ENCODE measurements at regions not wholly inside any gene's neighbourhood (a gene's known extent, or its start where the extent isn't known, plus 50 kb on each side); places are given as distances from the start of the nearest gene placed in this dataset.
"Not testable (repeated sequence)": the region's sequence is repeated elsewhere in the genome, so short reads cannot be mapped to it uniquely, and the experiment has no call there.

DNA sequence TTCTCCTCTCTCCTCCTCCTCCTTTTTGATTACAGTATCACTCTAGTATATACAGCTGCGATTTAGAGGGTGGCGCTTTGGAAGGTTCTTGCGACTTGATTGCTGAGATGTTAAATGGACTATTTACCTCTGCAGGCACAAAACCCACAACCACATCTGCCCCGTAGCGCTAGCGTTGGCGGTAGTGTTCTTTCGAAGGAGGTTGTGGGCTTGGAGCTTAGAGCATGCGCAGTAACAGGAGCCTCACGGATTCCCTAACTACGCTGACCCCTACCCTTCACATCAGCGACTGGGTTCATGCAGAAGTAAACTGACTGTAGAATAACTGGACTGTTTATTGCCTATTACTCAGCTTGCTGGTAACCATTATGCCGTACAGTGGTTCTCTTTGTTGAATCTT, 58.0 kb downstream of the CGGBP1 start:
- DNase-seq: no peak

DNA sequence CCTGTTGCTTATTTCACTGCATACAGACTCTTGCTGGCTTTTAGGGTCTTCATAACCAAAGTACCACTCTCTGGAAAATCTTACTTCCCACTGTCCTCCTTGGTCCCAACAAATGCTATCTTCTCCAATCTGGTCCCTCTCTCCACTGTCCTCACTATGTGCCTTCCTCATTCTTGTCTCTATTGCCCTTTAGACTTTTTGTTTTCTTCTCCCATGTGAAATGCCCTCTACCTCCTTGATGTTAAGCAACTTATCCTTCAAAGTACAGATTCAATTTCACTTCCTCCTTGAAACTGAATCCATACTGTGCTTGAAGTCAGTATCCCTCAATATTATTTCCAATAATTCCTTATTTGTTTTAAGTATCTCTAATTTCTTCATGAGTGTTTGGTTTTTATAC, 60.8 kb downstream of the CGGBP1 start:
- no peak for DNase-seq

DNA sequence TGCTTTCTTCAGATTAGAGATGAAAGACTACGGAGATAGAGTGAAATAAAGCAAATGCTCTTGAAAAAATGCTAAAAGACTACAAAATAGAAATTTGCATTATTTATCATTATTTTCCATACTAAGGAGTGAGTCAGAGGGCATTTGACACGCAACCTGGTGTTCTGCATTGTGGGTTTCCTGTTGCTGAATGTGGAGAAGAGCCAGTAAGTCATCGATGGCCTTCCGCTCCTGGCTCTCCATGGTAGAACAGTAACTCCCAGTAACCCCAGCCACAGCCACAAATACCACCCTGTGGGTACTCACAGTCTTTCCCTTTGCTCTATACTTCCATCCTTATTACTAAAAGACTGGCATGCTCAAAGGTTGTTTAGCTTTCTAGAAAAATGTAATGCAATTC, 61.5 kb downstream of the CGGBP1 start:
- no peak for DNase-seq

DNA sequence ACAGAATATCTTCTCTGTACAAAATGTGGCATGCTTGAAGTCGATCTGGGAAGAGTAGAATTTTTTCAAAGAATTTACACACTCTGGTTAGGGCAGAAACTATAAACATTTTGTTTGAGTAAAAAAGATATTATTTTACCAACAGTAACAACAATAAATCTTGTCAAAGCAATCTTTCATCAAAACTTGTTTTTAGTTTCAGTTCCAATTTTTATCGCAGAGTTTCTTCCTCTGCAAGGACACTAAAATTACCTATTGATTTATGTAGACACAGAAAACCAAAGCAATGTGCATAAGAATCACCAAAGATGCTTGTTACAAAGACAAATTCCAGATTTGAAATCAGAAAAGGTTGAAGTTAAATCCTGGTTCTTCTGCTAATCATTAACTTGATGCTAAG, 61.9 kb downstream of the CGGBP1 start:
- no peak for DNase-seq

DNA sequence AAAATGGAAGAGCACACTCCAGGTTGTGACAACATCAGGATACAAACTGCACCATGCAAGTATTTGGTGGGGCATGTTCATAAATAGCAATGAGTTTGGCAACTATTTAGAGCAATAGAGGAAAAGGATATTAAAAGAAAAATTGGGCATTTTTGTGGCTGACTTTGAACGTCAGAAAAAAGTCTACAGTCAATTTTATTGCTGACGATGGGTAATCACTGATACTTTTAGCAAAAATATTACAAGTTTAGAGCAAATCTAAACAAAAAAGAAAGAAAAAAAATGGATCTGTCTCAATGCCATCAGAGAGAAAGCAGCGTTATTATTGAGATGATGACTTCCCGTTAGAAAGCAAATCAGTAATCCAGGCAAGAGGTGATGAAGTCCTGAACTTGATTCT, 65.2 kb downstream of the CGGBP1 start:
- DNase-seq: no peak

DNA sequence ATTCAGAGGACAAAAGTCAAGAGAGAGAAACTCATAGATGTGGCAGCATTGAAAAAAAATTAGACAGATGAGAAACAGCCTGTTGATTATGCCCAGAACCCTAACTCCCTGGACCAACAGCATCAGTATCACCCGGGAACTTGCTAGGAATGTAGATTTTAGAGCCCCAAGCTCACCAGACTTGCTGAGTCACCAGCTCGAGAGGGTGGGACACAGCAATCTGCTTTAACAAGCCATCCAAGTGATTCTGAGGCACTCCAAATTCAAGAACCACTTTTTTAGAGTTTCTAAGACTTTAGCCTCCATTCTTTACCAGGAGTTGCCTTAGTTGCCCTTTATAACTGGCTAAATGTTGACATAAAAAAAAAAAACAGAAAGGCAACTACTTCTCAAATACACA, 70.9 kb downstream of the CGGBP1 start:
- no peak for DNase-seq

DNA sequence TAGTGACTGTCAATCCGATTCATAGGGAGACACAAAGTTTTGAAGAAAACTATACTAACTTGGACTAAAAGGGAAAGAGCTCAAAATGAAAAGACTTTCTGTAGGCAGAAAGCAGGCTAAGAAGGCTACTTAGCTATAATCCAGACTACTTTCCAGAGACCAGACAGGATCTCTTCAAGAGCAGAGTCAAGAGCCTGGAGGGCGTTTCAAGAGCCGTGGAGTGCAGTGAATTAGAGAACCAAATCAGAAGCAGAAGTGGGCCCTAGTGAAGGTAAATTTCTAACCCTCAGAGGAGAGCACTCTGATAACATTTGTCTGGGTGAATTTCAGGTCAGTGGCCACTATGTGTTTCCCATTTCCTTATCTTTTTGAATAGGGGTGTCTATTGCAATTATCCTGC, 76.4 kb downstream of the CGGBP1 start:
- no peak for DNase-seq

DNA sequence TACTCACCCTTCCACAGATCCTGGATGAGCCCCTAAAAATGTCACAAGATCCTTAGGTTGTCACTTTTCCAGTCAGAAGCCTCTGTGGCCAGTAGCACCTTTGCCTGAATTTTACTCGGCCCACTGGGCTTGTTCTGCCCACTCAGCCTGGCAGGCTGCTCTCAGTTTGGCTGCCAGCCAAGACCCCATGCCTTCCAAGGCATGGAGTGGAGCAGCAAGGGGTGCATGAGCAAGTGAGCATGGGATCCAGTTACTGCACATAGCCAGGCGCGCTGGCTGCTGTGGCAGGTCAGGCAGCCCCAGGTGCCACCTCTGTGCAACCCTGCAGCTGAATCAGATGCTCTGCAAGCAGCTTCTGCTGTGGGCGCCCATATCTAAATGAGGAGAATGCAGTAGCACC, 79.3 kb downstream of the CGGBP1 start:
- no peak for DNase-seq

DNA sequence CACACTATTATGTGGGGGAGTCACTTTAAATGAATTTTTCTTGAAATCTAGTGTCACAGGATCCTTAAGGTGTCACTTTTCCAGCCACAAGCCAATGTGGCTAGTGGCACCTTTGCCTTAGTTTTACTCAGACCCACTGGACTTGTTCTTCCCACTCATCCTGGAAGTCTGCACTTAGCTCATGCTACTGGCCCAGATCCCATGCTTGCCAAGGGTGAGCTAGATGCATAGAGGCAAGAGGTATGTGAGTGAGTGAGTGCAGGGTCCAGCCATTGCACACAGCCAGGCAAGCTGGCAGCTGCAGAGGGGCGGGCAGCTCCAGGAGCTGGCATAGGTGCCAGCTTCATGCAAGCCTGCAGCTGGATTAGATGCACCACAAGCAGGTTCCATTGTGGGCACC, 81.0 kb downstream of the CGGBP1 start:
- no peak for DNase-seq

DNA sequence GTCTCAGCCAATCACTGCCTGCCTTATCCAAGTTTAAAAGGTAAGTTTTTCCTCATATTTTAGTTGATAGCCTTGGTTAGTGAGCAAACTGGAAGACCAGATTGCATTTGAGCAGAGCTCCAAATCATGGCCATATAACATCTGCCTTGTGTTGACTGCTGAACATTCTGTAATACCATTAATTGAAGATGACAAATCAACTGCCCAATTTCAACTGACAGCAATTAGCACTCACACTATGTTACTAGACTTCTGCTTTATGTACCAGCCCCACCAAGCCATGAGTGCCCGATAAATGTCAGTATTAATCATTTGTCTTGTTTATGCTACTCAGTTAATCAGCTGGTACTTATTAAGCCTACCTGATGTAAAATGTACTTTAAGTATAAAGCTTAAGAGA, 83.1 kb downstream of the CGGBP1 start:
- no peak for DNase-seq

DNA sequence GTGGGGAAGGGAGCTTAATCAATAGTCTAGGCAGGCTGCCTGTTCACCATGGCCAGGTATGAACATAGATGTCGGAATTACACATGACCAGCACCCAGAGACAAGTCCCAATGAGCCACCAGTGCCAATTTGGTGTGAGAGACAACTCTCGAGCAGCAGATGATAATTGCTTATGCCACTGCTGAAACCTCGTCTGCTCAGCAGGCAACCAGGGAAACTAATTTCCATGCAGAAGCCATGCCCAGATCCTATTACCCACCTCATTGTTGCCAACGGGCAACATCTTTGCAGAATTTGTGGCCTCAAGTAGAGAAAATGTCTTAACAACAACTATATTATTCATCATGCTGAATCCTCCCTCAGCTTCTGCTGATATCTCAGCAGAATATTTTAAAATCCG, 84.9 kb downstream of the CGGBP1 start:
- DNase-seq: no peak

DNA sequence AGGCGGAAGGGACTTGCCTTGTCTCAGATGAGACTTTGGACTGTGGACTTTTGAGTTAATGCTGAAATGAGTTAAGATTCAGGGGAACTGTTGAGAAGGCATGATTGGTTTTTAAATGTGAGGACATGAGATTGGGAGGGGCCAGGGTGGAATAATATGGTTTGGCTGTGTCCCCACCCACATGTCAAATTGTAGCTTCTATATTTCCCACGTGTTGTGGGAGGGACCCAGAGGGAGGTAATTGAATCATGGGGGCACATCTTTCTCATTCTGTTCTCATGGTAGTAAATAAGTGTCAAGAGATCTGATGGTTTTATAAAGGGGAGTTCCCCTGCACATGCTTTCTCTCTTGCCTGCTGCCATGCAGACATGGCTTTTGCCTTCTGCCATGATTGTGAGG, 89.2 kb downstream of the CGGBP1 start:
- DNase-seq: no peak

DNA sequence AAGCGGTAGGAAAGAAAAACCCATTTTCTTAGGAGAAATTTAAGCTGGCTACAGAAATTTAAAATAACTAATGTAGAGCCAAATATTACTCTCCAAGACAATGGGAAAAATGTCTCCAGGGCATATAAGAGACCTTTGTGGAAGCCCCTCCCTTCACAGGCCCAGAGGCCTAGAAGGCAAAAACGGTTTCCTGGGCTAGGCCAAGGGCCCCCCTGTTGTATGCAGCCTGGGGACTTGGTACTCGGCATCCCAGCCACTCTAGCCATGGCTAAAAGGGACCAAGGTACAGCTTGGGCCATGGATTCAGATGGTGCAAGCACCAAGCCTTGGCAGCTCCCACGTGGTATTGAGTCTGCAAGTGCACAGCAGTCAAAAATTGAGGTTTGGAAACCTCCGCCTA, 90.1 kb downstream of the CGGBP1 start:
- DNase-seq: no peak

DNA sequence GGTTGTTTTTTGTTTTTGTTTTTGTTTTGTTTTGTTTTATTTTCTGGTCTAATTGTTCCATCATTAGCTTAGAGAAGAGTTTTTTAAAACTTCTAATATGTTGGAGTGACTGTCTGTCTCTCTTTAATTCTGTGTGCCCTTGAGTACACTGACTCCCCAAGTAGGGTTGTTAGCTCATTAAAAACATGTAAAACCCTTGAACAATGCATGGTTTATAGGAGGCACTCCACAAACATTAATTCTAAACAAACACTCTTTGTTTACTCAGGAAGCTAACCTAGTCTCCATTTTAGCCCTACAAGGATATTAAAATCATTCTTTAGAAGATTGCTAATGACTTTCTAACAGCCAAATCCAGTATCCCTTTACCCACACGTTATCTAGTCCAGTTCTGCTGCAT, 100.5 kb downstream of the CGGBP1 start:
- DNase-seq: no peak

DNA sequence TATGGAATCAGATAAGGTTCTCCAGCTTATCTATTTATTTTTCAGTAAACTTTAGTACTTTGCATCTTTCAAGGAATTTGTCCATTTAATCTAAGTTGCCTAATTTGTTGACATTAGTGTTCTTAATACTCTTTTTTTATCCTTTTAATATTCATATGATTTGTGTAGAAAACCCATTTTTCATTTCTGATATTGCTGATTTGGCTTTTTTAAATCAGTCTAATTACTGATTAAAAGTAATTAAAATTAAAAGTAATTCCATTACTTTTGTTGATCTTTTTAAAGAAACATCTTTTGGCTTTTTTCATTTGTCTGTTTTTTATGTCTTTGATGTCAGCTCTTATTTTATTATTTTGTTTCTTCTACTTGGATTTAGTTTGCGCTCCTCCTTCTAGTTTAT, 101.2 kb downstream of the CGGBP1 start:
- DNase-seq: no peak

DNA sequence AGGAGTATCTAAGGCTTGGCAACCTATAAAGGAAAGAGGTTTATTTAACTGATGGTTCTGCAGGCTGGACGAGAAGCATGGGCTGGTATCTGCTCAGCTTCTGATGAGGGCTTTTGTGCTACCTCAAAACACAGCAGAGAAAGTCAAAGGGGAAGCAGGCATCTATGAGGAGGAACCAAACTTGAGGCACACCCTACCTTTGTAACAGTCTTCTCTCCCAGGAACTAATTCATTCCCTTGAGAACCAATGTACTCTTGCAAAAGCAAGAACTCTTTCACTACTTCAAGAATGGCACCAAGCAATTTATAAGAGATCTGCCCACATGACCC, 109.0 kb downstream of the CGGBP1 start:
- no peak for DNase-seq

DNA sequence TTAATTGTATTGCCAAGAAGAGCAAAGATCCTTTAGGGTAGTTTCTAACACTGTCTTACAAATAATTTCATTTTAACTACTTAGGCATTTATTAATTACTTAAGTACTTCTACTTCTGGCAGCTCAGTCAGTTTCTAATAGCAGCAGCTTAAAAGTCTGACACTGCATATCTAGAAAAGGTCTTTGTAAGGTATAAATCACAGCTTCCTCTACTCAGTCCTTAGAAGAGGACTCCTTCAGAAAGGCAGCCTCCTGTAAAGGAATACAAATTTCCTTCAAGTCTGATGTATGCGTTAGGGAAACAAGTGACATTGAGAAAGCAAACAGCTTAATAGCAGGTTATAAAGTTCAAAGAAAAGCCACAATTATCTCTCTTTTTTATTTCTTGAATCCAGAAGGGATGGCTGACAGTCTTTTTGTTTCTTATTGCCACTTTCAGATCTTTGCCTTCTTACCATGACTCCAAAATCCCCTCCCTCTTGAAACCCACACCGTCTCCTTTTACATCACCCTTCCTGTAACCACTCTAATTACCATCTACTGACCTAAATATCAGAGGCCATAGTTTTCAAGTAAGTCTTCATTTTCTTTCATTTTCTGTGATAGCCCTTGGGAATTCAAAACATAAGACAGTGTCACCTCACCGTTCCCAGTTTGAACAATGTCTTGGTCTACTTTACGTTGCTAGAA, 109.5 kb downstream of the CGGBP1 start:
- DNase-seq: no peak

DNA sequence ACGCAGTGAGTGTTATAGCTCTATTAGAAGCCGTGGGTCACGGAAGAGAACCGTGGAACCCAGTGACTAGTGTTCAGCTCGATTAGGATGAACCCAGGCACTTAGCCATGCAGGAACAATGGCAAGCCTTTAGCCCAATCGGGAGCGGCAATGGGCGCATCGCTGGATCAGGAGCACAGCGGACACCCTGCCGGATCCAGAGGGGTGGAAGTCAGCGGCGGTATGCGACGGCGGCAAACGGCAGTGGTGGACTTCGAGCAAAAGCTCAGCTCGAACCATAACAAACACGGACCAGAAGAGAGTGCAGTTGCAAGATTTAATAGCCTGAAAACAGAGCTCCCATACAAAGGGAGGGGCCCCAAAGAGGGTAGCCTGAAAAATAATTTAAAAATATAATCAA, 112.8 kb downstream of the CGGBP1 start:
- DNase-seq: not testable (repeated sequence)

DNA sequence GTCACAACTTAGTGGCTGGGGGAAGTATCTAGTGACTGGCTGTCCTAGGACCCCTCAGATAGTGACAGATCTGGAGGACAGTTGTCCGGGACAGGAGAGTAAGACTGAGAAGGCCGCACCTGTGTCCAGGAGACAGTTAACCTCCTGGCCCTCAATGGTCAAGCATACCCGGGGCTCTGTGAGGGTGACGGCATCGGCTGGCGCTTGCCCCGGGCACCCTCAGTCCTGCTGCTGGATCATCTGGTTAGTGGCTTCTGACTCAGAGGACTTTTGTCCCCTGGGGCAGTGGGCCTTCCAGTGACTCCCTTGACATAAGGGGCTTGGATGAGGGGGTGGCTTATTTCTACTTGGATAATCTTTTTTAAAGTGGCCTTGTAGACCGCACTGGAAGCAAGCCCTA, 116.5 kb downstream of the CGGBP1 start:
- DNase-seq: not testable (repeated sequence)

DNA sequence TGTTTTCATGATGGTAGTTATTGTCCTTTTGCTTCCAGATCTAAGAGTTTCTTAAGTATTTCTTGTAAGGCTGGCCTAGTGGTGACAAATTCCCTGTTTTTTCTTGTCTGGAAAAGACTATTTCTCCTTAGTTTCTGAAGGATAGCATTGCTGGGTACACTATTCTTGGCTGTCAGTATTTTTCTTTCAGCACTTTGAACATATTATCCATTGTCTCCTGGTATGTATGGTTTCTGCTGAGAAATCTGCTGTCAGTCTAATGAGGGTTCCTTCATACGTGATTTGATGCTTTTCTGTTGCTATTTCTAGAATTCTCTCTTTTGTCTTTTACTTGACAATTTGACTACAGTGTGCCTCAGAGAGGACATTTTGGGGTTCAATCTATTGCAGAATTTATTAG, 134.3 kb downstream of the CGGBP1 start:
- no peak for DNase-seq

DNA sequence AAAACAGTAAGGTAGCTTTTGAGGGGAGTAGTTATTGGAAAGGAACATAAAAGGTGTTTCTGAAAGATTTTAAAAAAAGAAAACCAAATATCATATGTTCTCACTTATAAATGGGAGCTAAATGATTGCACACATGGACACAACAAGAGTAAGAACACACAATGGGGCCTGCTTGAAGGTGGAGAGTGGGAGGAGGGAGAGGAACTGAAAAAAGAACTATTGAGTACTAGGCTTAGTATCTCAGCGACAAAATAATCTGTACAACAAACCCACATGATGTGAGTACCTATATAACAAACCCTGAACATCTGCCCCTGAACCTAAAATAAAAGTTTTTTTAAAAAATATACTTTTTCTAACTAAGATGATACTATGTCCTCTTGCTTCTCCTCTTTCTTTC, 138.3 kb downstream of the CGGBP1 start:
- no peak for DNase-seq

DNA sequence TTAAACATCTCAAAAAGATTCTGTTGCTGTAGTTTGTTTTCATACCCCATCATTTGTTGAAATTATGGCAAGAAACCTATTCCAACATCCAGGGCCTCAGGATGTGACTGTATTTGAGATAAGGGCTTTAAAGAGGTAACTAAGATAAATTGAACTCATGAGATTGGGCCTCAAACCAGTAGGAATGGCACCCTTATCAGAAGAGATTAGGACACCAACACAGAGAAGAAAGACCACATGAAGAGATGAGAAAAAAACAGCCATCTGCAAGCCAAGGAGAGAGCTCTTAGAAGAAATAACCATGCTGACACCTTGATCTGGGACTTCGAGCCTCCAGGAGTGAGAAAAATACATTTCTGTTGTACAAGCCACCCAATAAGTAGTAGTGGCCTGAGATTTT, 157.7 kb downstream of the CGGBP1 start:
- no peak for DNase-seq

DNA sequence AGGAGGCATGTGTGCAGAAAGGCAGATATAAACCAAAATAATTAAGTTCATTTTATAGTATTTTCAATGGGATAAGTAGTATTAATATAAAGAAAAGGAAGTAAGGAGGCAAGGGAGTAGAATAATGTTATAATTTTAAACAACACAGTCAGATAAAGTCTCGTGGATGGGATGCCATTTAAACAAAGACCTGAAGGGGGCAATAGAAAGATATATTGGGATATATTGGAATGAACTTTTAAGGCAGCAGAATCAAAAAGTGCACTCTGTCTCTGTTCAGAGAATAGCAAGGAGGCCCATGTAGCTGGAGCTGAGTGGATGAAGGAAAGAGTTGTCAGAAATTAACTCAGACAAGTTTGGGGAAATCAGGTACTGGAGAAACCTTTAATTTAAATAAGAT, 158.7 kb downstream of the CGGBP1 start:
- no peak for DNase-seq

DNA sequence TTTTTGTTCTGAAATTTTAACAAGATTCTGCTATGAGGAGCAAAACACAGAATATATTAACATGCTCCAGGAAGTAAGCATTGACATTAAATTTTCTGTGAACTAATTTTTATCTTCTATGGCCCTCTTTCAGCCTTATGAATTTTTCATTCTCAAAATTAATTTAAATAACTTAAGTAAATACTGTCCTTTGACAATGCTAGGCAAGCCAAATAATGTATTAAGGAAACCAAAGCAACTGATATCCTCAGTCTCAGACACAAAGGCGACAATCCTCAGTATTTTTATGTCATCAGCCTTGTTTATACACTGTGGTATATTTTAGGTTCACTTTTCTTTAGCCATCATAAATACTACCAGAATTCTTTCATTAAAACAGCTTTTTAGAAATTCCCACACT, 159.8 kb downstream of the CGGBP1 start:
- no peak for DNase-seq

DNA sequence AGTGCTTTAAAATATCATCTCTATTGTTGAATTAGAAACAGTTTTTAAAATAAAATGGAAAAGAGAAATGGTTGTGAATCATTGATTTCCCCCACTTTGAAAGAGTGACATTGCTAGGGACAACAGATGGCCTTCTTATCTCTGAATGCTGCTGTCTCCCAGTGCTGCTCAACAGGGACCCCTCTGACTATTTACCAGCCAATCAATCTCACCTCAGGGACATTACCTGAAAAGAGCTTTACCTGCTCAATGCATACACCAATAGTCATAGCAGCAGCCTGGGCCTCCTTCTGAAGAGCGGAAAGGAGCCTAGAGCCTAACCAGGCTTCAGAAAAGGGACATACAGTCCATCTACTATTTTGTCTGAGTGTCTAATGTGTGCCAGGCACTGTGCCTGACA, 162.8 kb downstream of the CGGBP1 start:
- DNase-seq: no peak

DNA sequence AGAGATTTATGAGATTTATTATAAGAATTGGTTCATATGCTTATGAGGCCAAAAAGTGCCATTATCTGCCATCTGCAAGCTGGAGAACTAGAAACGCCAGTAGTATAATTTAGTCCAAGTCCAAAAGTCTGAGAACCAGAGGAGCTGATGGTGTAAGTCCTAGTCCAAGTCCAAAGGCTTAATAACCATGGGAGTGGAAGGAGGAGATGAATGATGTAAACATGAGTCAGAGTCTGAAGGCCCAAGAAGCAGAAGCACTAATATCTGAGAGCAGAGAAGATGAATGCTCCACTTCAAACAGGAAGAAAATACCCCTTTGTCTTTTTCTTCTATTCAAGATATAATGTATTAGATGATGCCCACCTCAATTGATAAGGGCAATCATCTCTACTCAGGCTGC, 185.7 kb downstream of the CGGBP1 start:
- no peak for DNase-seq

Data from DMS153 (cell line).